Left colon (tissue), 2 donors: ENCODE measurements at regions not wholly inside any gene's neighbourhood (a gene's known extent, or its start where the extent isn't known, plus 50 kb on each side); places are given as distances from the start of the nearest gene placed in this dataset.
"Not testable (repeated sequence)": the region's sequence is repeated elsewhere in the genome, so short reads cannot be mapped to it uniquely, and the experiment has no call there.

Experiments used
- ATAC-seq: fragments of 200-7000 bp; cut with Tn5 transposase; one replicate; pipeline ENCODE4 v1.9.1; 2020; ENCODE audit warnings: mild to moderate bottlenecking, moderate library complexity
- DNase-seq, 2 donors: peaks; one replicate each; pipeline ENCODE4 v3.0.0-alpha.2; 2020
- intact Hi-C, 2 donors: fragments of 100-400 bp; cut with DNase I in 1 of 2; cut with micrococcal nuclease in 1 of 2; formaldehyde crosslinking; loops; one replicate each; pipeline versions ENCODE4 v1.11.2 to v1.14.0; 2022; cut with DNase I, micrococcal nuclease
- donor health status: DM: no; HTN: no; CAD: no.
- donor health status: DM: yes; HTN: yes; CAD: no.

DNA sequence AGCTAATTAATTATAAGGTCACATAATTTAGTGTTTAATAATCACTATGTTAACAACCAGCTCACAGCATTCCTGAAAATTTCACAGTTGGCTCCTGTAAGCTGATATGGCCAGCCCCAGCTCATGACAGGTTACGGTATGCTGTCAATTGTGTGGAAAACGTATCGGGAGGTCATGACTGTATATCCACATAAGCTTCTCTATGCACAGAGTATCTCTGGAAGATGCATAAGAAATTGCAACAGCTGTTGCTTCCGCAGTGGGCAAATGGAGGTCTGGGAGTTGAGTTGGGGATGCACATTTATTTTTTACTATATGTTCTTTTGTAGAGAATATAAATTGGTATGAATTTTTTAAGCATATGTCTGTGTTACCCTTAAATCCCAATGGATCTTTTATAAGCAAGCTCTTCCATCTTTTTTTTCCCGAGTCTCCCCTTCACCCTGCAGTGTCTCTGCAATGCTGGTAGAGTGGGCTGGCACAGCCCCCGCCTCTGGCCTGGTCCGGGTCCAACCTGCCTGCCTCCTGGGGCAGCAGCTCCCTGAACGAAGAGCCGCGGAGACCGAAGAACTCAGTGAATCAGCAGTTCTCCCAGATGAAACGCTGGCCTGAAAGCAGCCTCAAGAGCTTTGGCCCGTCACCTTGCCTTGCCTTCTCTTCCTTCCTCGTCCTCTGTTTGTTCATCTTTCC lies 139.9 kb upstream of the CDYL start:
- ATAC-seq = no peak
- DNase-seq = no peak
- intact Hi-C loops = no loop called here

DNA sequence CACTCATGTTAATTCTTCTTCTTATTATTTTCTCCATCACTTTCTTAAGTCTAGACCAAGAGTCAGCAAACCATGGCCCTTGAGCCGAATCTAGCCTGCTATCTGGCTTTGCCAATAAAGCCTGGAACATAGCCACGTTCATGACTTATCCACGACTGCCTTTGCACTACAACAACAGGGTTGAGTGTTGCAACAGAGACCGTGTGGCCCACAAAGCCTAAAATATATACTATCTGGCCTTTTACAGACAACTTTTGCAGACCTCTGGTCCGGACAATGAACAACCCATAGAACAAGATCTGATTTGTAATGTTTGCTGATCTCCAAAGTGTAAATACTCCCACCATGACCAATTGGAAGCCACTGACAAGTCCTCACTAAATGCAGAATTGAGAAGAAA lies 140.5 kb upstream of the CDYL start:
- DNase-seq = no peak
- intact Hi-C loops = no loop called here
- ATAC-seq = no peak

DNA sequence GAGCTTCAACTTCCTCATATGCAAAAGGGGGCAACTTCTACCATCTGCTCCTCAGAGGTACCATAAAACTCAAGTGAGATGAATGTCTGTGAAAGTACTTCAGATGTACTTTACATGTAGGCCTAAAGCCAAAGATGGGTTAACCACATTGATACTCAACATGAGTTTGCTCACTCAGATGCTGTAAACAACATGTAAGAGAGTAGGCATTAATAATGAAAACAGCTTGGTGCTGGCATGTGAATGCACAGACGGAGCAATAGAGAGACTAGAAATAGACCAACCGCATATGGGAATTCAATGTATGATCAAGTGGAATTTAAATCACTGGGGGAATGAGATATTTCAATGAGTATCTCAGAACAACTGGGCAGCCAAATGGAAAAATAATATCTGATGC lies 143.8 kb upstream of the CDYL start:
- intact Hi-C loops = loop anchor here in 1 of 2 donors (5.0 kb wide), 1 partner anchor 220 kb away; no protein-coding TSS in a partner anchor
- ATAC-seq (no peak), DNase-seq (no peak)

DNA sequence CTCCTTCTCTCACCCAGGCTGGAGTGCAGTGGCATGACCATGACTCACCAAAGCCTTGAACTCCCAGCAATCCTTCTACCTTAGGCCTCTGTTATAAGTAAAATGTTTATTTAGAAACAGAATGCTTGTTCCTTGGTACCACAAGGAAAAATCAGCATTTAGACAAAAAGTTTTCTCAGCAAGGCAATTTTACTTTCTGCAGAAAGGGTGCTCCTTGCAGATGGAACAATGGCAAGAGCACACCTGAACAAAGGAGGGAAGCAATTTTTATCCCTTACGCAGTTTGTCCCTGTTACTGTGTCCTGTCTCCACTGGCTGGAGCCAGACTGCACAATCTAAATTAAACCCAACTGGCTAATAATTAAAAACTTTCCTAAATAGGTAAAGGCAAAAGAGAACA lies 146.4 kb upstream of the CDYL start:
- DNase-seq, ATAC-seq: not testable (repeated sequence)
- intact Hi-C loops = loop anchor here in 1 of 2 donors (5.0 kb wide), 1 partner anchor 217 kb away; no protein-coding TSS in a partner anchor

DNA sequence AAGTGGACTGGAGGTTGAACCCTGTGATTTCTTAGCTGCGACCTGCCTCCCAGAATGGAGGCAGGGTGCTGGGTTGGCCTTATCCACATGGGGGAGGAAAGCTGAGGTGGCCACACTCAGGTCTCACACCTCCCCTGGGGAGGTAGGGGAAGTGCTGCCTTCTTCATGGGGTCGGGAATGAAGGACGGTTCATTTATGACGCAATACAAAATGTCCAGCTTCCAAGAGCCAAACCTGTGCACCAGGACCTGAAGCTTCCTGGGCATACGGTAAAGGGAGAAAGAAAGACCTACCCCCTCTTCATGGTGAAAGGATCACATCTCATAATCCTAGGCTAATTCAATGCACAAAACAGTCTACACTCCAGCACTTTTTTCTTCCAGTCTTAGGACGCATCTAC lies 150.6 kb upstream of the CDYL start:
- DNase-seq (no peak), ATAC-seq (no peak)
- intact Hi-C loops = no loop called here

DNA sequence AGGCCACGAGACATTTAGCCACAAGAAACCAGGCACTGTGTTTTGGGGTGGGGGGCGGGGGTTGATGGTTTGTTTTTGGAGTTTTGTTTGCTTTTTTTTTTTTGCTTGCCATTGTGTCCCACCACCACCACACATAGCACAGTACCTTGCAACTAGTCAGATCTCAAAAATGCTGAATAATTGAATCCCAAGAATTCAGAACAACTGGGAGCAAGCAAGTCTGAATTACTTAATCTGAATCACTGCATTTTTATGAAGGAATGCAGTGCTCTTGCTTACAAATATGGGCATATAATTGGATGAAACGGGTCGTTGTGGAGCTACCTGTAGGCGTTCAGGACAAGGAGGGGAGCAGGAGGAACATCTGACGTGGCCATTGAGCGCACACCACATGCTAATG lies 151.5 kb upstream of the CDYL start:
- ATAC-seq (no peak), DNase-seq (no peak)
- intact Hi-C loops = no loop called here

DNA sequence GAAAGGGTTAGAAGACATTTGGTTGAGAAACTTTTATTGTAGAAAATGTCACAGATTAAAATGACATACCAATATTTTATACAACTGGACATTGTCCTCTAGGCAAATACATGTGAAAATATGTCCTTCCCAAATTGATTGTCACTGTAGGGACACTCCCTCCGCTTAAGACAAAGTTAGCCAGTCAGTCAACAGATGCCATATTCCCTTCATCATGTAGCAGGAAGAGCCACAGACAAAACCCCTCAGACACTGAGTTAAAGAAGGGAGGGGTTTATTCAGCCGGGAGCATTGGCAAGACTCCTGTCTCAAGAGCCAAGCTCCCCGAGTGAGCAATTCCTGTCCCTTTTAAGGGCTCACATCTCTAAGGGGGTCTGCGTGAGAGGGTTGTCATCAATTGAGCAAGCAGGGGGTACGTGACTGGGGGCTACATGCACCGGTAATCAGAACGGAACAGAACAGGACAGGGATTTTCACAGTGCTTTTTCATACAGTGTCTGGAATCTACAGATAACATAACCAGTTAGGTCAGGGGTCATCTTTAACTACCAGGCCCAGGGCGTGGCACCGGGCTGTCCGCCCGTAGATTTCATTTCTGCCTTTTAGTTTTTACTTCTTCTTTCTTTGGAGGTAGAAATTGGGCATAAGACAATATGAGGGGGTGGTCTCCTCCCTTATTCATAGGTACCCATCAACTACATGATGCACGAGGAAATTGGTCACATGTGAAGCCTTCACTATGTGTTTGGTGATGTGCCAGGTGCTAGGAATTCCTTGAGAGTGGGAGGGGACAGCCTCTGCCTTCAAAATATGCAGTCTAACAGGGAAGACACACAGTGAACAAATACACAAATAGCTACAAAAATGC lies 155.7 kb upstream of the CDYL start:
- intact Hi-C loops = no loop called here
- ATAC-seq (peak; percentile 35), DNase-seq (no peak)

DNA sequence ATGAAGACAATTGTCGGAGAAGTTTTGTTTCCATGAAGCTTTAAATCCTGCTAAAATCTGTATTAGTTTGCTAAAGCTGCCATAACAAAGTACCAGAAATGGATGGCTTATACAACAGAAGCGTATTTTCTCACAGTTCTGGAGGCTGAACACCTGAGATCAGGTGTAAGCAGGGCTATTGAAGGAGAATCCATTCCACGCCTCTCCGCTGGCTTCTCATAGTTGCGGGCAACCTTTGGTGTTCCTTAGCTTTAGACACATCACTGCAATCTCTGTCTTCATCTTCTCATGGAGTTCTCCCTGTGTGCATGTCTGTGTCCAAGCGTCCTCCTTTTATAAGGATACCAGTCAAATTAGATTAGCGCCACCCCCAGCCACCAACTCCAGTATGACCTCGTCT lies 159.9 kb upstream of the CDYL start:
- intact Hi-C loops = no loop called here
- DNase-seq (no peak), ATAC-seq (no peak)

DNA sequence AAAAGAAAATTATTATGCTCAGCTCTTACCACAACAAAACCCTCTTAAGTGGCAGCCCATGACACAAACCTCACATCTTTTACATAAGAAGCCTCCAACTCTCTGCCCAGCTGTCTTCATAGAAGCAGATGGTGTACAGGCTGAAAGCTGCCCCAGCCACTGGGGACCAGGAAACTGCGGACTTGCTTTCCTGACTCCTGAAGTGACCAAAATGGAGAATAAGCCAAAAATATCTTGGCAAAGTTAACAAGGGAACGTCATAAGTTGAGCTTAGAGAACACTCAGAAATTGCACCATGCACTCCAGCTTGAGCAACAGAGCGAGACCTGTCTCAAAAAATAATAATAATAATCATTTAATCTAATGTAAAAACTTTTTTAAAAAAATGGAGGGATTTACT lies 160.3 kb upstream of the CDYL start:
- no peak for DNase-seq
- intact Hi-C loops = no loop called here
- ATAC-seq = no peak

DNA sequence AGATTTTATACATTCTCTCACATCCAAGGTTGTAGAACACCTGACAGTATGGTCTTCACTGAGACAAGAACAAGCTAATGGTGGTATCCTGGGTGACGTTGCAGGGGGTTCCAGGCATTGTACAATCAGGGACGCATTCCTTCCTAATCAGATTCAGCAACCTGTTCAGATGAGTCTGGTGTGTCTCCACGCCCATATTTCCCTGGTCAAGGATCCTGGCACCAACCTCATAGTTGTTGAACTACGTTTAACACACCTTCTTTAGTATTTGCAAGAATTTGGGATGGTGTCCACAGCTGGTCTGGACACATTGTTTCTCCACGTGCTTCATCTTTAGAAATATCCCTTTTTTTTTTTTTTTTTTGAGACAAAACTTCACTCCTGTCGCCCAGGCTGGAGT lies 161.0 kb upstream of the CDYL start:
- ATAC-seq = no peak
- intact Hi-C loops = no loop called here
- DNase-seq = no peak

DNA sequence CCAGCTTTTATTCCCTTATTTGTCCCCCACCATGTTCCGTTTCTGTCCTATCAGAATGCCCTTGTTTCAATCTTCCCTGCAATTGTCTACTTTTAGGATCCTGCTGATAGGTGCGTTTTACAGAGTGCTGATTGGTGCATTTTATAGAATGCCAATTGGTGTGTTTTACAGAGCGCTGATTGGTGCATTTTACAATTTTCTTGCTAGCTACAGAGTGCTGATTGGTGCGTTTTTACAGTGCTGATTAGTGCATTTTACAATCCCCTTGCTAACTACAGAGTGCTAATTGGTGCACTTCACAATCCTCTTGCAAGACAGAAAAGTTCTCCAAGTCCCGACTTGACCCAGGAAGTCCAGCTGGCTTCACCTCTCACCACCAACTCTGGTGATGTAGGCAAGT lies 161.6 kb upstream of the CDYL start:
- ATAC-seq = no peak
- DNase-seq = no peak
- intact Hi-C loops = no loop called here

DNA sequence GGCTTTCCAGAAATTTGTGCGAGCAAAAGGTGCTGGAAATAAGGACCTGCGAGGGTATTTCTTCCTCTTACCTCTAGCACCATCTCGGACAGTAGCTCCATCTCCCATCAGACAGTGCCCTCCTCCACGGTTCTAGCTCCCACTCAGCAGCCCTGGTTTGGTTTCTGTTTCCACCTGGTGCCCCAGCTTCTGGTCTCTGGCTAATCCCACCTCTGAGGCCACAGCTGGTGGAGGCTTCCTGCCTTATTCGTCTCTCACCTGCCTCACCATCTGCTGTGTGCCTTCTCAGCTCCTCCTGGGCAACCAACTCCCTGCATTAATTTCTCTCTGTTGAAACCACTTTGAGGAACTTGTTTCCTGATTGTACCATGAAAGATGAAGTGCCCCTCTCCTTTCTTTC lies 162.4 kb upstream of the CDYL start:
- ATAC-seq (no peak), DNase-seq (no peak)
- intact Hi-C loops = no loop called here

DNA sequence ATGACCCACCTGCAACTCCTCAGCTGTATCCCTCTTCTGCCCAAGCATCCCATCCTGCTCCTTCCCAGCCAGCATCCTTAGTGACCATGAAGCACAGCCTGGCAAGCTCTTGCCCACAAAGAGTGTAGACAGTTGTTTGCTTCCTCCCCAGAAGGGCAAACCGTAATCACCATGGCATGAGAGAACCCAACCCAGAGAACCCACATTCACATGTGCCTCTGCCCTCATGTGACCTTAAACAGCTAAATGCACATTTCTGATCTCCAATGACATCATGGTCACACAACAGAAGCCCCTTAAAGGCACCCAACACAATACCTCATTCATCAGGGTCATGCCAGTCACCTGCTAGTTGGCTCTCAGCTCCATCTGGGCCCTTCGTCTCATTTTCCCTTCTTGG lies 162.8 kb upstream of the CDYL start:
- ATAC-seq = no peak
- intact Hi-C loops = no loop called here

DNA sequence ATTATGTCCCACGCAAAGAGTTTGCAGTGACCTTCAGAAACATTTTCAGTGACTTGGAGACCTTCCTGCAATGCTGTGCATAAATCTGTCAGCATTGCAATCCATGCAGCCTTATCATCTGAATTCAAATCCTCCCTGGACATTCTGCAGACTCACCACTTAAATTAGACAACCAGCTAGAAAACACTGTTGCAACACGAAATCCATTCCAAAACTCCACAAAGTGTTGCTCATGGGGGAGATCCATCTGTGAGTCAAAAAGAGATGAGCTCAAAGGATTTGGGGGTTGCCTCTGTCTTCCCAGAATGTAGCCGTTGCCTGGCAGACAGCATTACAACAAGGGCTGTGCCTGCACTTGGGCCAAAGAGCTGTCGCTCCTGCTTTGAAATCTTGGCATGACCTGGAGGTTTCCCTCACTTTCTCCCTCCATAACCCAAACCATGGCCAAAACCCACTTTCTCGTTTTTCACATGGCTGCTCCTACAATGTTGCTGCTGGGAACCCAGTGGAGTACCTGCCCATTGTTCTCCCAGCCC lies 163.5 kb upstream of the CDYL start:
- ATAC-seq (no peak), DNase-seq (no peak)
- intact Hi-C loops = no loop called here

More for the DNA sequence above, 162.8 kb upstream of the CDYL start:
- DNase-seq = no peak

DNA sequence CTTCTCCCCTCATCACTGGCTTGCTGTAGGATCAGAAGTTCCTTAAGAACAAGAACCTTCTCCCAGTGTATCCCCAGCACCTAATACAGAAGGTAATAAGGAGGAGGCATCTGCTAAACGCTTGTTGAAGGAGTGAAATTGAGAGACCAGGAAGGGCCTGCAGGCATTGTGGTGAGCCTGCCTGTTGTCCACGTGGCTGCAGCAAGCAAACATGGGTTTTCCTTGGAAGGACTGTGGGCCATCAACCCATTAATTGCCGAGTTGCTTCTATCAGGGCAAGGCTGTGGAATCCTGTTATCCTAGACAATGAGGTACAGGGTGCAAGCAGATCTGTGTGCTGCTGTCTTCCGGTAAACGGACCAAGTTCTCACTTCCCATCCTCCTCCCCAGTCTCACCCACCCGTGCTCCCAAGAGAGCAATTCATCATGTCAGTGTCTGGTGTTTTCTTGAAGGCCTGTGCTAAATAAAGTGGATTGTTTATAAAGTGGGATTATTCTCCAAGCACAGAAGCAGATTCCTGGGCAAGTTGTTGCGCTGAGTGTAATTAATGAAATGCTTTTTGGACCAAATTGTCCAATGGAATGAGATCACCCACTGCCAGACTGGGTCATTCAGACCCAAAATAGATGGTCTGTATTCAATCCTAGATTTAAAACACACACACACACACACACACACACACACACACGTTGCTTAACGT lies 164.6 kb upstream of the CDYL start:
- no peak for ATAC-seq
- intact Hi-C loops = no loop called here
- DNase-seq = no peak

DNA sequence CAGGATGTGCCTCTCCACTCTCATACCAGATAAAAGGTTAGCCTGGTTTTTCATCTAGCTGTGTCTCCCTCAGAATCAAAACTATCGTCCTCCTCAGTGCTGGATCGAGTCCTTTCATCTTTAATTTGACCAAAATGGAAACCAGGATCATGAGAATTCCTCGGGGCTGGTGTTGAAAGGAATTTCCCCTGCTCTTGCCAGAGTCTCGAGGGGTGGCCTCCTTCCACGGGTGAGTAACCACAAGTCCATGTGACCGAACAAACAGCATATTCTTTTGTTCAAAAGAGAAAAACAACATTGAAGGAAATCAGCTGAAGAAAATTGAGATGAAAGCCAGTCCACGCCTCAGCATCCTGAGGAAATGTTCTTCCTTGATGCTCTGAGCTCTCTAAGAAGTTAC lies 165.9 kb upstream of the CDYL start:
- peak in 1 of 2 donors; percentile 38 for DNase-seq
- intact Hi-C loops = no loop called here
- no peak for ATAC-seq

DNA sequence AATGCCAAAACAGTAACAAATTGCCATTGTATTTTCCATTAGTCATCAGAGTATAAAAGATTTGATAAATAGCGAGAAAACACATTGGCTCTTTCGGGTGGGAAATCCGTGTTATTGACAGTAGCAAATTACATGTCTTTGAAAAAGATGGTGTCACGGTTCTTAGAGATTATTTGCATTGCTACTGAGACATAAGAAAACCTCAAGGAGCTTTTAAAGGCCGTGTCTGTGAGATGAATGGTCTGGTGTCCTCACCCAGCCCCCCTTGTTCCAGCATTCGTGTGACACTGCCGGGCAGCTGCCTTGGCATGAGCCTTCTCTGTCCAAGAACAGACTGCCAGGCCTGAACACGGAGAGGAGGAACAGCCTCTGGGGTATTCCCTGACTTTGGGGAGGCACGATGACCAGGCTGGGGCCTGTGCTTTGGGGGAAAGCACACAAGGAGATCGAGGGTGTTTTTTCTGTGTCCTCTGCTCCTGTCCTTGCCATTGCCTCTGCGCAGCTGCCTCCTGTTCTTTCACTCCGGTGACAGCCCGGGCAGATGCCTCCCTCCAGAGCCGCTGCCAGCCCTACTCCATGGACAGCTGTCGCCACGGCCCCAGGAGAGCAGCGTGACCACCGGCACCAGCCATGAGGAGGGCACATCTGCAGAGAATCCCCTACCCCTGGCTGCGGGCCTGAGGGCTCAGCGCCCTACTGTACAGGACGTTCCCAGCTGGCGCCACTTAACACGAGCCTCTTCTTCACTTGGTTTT lies 167.7 kb upstream of the CDYL start:
- intact Hi-C loops = no loop called here
- DNase-seq (no peak), ATAC-seq (no peak)

DNA sequence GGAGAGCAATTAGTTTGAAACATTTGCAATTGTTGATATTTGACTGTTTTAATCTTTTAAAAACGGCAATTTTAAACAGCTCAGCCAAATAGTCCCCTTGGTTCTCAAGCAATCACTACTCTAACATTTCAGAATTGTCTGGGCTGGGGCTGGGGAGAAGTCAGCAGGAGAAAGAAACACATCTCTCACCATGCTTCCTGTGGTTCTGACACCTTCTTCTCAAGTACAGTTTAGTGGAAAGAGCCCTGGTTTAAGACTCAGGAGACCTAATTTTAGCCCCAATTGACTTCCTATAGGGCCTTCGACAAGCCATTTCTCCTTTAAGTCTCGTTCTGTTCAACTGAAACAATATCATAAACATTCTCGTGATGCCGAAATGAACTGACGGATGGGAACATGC lies 168.4 kb upstream of the CDYL start:
- DNase-seq = no peak
- intact Hi-C loops = no loop called here
- ATAC-seq = peak; percentile 9
